Peyer's patch (tissue), 4 donors: ENCODE measurements at regions not wholly inside any gene's neighbourhood (a gene's known extent, or its start where the extent isn't known, plus 50 kb on each side); places are given as distances from the start of the nearest gene placed in this dataset.

Source experiments
- POLR2A ChIP-seq, 2 donors: fragments of 450-650 bp; IDR thresholded peaks; one replicate each; pipeline ENCODE4 v1.5.1; 2017; ENCODE audit warnings: antibody characterized with exemption in 2 of 2, mild to moderate bottlenecking in 2 of 2, moderate library complexity in 2 of 2
- TF ChIP-seq, protein P1 (sequence below), 6 experiments: fragments of 450-650 bp in 4 of 6; fragments of 200-600 bp in 2 of 6; sonication (generic) in 1 of 6; IDR thresholded peaks; one replicate each; pipeline ENCODE4 v1.5.1; 2017 to 2019; ENCODE audit warnings: antibody characterized with exemption in 6 of 6, mild to moderate bottlenecking in 3 of 6, moderate library complexity in 1 of 6

- TF ChIP-seq, protein P1, sequence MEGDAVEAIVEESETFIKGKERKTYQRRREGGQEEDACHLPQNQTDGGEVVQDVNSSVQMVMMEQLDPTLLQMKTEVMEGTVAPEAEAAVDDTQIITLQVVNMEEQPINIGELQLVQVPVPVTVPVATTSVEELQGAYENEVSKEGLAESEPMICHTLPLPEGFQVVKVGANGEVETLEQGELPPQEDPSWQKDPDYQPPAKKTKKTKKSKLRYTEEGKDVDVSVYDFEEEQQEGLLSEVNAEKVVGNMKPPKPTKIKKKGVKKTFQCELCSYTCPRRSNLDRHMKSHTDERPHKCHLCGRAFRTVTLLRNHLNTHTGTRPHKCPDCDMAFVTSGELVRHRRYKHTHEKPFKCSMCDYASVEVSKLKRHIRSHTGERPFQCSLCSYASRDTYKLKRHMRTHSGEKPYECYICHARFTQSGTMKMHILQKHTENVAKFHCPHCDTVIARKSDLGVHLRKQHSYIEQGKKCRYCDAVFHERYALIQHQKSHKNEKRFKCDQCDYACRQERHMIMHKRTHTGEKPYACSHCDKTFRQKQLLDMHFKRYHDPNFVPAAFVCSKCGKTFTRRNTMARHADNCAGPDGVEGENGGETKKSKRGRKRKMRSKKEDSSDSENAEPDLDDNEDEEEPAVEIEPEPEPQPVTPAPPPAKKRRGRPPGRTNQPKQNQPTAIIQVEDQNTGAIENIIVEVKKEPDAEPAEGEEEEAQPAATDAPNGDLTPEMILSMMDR (IDR thresholded peaks at IDR 0.05): no peak
- no peak for TF ChIP-seq POLR2A (IDR thresholded peaks at IDR 0.05)
These were observed 524.1 kb upstream of the MEF2C start for GRCh38 chr5:89407054-89407453.
